22Rv1 (cell line): ENCODE measurements at regions not wholly inside any gene's neighbourhood (a gene's known extent, or its start where the extent isn't known, plus 50 kb on each side); places are given as distances from the start of the nearest gene placed in this dataset.

Experiments
- CTCF ChIP-seq: fragments of 450-650 bp; IDR thresholded peaks from 2 replicates; pipeline ENCODE4 v1.5.1; 2017; ENCODE audit warnings: mild to moderate bottlenecking
- ZFX ChIP-seq: fragments of 450-650 bp; IDR thresholded peaks from 2 replicates; pipeline ENCODE4 v1.6.1; 2017; ENCODE audit warnings: antibody characterized with exemption, borderline replicate concordance

- no peak for TF ChIP-seq CTCF
- TF ChIP-seq ZFX: no peak
Measured at GRCh38 chr1:112826217-112826944, 111.2 kb upstream of the PPM1J start.
